Hepatocyte (in vitro differentiated cells): ENCODE measurements at regions not wholly inside any gene's neighbourhood (a gene's known extent, or its start where the extent isn't known, plus 50 kb on each side); places are given as distances from the start of the nearest gene placed in this dataset.

Experiments used
- EZH2 ChIP-seq: fragments of 200-600 bp; sonication (generic); IDR thresholded peaks from 2 replicates; pipeline ENCODE4 v1.6.1; 2016; ENCODE audit warnings: antibody characterized with exemption, mild to moderate bottlenecking, borderline replicate concordance
- EZH2phosphoT487 ChIP-seq: fragments of 200-600 bp; sonication (generic); IDR thresholded peaks from one replicate; pipeline ENCODE4 v1.6.1; 2018; ENCODE audit warnings: antibody characterized with exemption, mild to moderate bottlenecking, low read depth, moderate library complexity; ENCODE audit not compliant: unreplicated experiment, severe bottlenecking
- TF ChIP-seq, protein P1 (sequence below): fragments of 200-600 bp; sonication (generic); IDR thresholded peaks from 2 replicates; pipeline ENCODE4 v1.5.1; 2016; ENCODE audit warnings: antibody characterized with exemption, mild to moderate bottlenecking; ENCODE audit not compliant: poor library complexity

DNA sequence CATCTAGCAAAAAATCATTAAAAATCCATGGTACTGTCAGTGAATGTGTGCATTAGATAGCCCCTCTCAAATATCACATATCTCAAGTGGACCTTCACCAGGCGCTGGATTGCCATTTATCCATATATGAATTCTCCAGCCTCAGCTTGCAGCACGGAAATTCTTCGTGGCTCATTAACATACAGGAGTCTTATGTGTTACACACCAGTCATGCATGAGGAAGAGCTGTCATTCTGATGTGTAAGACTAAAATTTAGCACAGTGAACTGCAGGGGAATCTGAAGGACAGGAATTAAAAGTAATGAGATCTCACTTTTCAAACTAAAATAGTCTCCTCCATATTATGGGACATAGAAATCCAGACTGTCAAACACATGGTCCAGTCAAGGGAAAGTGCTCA, 542.4 kb upstream of the DPP6 start:
- TF ChIP-seq, protein P1, sequence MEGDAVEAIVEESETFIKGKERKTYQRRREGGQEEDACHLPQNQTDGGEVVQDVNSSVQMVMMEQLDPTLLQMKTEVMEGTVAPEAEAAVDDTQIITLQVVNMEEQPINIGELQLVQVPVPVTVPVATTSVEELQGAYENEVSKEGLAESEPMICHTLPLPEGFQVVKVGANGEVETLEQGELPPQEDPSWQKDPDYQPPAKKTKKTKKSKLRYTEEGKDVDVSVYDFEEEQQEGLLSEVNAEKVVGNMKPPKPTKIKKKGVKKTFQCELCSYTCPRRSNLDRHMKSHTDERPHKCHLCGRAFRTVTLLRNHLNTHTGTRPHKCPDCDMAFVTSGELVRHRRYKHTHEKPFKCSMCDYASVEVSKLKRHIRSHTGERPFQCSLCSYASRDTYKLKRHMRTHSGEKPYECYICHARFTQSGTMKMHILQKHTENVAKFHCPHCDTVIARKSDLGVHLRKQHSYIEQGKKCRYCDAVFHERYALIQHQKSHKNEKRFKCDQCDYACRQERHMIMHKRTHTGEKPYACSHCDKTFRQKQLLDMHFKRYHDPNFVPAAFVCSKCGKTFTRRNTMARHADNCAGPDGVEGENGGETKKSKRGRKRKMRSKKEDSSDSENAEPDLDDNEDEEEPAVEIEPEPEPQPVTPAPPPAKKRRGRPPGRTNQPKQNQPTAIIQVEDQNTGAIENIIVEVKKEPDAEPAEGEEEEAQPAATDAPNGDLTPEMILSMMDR = no peak
- TF ChIP-seq EZH2phosphoT487 = no peak
- TF ChIP-seq EZH2 = no peak
